Stimulated activated CD8-positive, alpha-beta memory T cell treated with anti-CD3 and anti-CD28 coated beads, Interleukin-15, amount 100 ng/mL, for 1 hour (primary cell): ENCODE measurements at regions not wholly inside any gene's neighbourhood (a gene's known extent, or its start where the extent isn't known, plus 50 kb on each side); places are given as distances from the start of the nearest gene placed in this dataset.

ENCODE experiments used
- DNase-seq: peaks from one replicate; pipeline ENCODE4 v3.0.0-alpha.2; 2020; ENCODE audit warnings: low read depth

DNA sequence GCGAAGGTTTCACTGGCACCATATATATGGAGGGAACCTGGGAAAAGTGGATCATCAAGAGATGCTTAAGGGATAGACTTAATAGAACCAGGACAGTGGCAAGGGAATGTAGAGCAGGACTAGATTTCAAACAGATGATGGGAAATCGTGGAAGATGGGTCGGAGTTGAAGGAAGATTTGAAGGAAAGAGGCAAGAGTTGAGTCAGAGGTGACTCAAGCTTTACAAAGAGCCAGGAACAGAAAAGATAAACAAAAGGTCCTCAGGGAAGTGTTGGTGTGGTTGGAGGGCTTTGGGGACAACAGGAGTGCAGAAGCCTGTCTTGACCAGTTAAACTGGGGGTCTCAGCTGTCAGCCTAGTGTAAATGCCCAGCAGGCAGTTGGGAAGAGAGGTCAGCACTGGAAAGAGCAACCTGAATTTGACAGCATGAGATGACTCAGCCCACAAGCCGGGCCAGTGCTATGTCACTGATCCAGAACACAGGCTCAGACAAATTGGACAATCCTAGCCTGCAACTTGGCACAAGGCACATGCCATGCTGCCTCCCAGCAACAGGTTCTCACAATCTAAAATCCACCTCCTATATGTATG lies 230.5 kb downstream of the IDS start:
- no peak for DNase-seq

DNA sequence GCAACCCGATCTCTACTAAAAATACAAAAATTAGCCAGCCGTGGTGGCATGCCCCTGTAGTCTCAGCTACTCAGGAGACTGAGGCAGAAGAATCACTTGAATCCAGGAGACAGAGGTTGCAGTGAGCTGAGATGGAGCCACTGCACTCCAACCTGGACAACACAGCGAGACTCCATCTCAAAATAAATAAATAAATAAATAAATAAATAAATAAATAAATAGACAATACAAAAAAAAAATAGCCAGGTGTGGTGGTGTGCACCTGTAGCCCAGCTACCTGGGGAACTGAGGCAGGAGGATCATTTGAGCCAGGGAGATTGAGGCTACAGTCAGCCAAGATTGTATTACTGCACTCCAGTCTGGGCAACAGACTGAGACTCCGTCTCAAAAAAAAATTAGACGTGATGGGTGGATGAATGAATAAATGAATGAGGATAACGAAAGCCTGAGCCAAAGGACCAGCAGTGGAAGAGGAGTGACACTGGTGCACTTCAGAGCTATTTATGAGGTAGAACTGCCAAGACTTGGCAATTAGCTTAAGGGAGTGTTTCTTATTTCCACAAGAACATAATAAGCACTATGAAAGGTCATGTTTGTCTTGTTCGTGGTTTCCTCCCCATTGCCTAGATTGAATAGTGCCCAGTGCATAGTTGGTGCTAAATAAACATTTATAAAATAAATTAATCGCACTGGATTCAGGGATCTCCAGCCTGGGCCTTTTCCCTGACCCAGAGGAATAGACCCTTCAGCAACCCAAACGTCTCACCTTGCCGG lies 232.2 kb downstream of the IDS start:
- DNase-seq: no peak

DNA sequence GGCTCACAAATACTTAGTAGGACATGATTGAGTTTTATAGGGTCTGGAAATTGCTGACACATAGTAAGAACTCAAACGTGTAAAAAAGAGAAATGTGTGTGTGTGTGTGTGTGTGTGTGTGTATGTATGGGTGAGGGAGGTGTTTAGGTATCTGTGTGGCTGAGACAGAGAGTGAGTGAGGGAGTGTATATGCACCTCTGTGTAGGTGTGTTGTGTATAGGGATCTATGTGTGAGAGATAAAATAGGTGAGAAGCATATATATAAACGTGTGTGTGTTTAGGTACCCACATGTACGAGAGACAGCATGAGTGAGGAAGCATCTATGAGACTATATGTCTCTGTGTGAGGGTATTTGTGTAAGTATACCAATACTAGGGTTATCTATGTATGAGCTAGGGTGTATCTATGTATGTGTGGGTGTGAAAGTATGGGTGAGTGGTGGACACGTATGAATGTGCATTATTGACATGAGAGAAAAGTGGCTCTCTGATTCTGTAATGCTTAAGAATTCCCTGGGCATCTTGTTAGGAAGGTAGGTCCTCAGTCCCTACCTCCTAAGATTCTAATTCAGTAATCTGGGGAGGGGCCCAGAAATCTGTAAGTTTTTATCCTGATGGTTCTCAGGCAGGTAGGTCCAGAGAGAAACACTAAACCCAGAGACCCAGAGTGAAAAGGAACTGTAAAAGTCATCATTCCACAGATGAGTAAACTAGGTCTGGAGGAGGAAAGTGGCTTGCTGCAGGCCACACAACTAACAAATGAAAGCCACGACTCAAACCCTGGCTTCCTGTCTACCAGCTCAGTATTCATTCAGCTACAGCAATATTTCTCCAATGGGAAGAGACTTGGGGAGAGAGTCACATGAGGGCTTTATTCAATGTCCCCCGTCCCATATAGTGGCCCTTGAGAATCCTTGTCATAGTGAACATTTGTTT lies 237.0 kb downstream of the IDS start:
- no peak for DNase-seq

DNA sequence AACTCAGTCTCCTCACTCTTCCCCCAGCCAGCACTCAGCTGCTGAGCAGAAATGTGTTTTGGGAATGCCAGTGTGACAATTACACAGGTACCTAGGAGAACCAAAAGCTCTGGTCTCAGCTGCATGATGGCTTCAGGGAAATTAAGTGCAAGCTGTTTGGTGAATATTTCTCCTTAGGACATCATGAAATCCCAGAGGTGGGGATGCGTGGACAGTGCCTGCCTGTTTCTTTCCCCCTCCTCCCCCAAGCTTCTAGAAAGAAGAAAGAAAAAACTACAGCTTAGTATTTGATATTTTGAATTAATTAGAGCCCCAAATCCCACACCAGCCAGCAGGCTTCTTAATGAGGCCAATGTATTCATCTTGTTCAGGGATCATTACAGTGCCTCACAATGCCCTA lies 243.0 kb downstream of the IDS start:
- no peak for DNase-seq

DNA sequence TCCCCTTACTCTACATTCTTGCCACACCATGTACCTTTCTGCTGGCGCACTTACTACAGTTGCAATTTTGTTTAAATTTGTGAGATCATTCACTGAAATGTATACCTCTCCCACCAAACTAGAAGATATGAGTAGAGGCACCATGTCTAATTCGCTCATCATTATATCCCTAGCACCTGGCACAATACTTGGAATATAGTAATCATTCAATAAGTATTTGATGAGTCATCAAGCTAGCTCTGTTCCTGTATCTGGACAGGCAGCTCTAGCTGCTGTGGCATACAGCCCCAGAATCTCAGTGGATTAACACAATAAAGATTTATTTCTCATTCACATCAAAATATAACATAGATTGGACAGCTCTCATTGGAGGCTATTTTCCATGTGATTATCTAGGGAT lies 245.9 kb downstream of the IDS start:
- no peak for DNase-seq

DNA sequence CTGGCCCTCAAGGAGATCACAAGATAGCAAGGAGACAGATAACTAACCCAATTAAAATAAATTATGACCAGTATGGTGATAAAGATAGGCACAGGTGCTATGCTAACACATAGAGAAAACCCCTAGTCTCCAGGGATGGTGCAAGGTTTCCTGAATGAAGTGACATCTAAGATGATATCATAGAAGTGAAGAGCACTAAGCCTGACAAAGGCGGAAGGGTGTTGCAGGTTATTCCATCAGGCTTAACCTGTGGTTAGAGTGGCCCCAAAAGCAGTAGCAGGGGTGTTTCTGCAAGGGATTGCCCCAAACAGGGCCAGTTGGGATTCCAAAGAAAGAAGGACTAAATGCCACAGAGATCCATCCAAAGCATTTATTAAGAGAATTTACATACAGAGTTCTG lies 249.2 kb downstream of the IDS start:
- no peak for DNase-seq

DNA sequence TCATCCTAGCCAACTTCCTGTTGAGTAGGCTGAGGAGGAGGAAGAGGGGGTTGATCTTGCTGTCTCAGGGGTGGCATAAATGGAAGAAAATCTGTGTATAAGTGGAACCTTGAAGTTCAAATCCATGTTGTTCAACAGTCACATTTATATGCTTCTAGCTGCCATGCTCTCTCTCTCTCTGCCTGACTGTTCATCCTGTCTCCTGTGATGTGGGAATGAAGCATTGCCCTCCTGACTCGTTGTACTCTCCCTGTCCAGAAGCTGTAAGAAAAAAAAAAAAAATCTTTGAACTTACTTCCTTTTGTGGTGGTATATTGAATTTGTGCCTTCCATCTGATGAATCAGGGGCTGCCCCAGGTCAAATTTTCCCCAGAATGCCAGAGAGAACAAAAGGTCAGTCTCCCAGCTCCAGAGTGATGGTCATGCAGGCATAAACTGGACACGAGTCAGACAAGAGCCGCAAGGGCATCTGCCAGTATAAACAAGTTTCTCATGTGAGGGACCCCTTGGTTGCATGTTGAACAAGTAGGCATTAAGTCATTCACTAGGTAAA lies 257.0 kb downstream of the IDS start:
- no peak for DNase-seq

DNA sequence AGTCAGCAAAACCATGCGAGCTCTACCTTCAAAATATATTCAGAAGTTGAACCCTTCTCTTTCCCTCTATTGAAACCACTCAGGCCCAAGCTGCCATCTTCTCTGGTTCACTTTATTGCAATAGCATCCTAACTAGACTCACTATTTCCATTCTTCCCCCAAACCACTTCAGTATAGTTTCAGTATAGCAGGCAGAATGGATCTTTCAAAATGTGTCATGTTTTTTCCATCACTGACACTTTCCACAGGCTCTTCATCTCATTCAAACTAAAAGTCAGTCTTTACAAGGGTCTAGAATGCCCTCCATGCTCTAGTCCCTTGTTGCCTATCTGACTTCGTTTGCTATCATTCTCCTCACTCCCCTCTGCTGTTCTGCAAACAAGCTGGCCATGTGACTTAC lies 274.4 kb downstream of the IDS start:
- DNase-seq: no peak

DNA sequence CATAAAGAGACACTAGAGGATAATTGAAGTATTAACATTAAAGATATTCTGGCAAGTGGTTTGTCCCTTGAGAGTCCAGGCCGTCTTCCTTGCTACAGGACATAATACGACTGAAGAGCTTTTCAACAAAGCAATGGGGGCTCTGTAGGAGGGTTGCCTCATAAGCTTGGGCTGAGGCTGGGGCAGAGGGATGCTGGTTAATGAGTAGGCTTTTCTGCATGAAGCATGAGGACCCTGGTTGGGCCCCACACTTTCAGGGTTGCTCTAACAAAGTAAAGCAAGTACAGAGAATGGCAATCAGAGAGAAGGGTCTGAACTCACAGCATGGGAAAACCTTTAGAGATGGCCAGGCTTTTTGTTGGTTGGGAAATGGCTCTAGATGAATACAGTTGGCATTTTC lies 281.3 kb downstream of the IDS start:
- DNase-seq: no peak

DNA sequence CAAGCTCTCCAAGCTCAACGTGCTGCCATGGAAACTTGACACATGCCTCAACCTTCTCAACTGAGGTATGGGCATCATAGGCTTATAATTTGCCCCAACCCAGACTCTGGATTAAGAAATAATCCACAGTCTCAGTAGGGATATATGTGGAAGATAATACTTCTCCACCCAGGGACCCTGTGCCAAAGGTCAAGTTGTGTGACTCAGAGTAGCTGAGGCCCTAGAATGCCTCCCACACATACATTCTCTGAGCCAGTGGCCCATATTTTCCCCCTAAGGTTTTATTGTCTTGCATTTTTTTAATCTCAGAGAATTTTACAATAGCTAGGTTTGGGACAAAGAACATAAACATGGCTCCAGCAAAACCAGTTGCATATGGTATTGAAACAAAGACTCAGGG lies 283.1 kb downstream of the IDS start:
- no peak for DNase-seq

DNA sequence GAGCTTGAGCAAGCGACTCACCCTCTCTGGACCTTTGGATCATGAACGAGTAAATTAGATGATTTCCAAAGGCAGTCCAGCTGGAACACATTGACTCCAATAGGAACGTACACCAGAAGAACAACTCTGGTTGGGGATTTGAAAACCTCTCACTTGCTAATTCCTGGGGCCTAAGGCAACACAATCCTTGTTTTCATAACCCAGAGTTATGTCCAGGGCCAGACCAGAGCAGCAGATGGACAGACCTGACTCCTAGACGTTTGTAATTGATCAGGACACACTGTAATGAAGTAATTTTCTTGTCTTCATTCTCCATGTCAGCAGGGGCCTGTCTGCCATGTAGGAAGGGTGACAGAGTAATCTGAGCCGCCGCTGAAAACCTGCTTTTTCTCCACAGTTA lies 283.9 kb downstream of the IDS start:
- DNase-seq: no peak

DNA sequence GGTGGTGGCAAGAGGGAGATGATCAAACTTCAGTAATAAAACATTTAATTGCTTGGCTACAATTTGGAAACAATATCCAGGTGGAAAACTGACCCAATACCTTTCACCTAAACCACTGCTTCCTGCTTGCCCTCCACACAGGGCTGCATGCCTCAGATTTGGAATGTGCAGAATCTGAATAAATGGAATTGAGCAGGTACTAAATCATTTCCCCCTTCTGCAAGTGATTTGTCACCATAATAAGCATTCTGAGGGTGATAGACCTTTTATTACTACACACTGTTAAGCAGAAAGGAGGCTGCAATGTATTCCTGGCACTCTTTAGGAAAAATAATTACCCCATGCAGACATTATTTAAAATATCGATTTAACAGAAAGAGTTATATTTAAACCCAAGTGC lies 291.8 kb downstream of the IDS start:
- DNase-seq: no peak

DNA sequence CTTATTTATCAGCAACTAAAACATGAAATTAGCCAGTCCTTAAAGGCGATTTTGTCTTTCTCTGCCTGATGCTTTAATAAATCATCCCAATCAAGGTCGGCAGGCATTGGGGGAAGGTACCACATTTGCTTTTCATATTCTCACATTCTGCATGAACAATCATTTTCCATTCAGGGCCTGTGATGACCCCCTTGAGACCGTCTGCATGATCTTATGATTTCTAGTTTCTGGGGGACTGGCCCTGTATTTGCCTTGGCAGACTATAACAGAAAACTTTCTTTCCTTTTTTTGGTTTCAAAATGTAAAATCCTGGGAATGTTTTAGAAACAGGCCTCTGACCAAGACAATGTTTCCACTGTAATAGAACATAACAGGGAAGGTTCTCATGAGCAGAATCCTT lies 296.8 kb downstream of the IDS start:
- no peak for DNase-seq

DNA sequence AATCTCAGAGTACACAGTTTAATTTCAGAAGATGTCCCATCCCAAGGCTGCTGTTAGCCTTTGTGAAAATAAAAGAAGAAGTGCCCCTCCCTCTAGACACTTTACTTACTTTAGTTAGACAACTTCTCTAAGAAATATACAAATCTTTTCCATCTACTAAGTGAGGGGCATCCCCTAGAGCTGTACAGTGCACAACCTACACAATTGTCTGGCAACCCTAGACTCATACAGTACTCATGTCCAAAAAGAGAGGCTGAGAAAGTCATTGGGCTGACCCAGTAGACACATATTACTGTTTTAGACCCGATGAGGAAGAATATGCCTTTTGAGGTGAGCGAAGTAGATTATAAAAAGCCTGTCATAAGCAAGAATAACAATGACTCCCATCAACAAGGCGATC lies 297.6 kb downstream of the IDS start:
- DNase-seq: no peak

DNA sequence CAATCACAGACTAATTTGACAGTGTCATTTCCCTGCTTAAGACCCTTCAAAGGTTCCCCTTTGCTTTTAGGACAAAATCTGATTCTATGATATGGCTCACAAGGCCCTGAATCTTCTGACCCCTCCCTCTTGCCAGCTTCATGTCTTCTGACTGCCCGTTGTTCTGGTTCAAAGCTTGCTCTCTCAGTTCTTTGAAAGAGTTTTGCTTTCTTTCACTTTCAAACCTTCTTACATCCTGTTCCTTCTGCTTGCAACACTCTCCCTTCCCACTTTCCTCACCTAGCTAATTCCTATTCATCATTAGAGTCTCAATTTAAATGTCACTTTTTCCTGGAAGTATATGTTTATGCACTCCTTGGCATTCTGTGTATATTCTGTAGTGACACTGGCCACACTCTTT lies 299.2 kb downstream of the IDS start:
- DNase-seq: no peak

DNA sequence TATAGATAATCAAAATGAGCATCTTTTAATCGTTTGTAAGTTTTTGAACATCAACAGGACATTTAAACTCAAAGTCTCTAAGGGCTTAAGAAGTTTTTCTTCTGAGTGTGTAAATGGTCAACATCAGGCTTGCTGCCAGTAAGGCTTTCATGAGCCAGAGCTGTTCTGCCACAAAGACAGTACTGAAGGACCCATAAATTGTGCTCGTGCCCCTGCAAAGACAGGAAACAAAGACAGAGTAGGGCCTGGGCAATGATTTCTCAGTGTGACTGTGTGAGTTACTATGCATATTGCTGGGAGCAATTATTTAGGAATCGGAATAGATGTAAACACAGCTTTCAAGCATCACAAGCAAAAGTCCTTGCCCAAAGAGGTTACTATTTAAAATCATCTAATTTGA lies 300.0 kb downstream of the IDS start:
- no peak for DNase-seq

DNA sequence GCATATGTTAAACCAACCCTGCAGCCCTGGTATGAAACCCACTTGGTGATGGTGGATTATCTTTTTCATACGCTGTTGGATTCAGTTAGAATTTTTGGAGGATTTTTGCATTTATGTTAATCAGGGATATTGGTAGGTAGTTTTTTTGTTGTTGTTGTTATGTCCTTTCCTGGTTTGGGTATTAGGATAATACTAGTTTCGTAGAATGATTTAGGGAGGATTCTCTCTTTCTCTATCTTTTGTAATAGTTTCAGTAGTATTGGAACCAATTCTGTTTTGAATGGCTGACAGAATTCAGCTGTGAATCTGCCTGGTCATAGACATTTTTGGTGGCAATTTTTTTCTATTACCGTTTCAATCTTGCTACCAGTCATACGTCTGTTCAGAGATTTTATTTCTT lies 305.4 kb downstream of the IDS start:
- no peak for DNase-seq

DNA sequence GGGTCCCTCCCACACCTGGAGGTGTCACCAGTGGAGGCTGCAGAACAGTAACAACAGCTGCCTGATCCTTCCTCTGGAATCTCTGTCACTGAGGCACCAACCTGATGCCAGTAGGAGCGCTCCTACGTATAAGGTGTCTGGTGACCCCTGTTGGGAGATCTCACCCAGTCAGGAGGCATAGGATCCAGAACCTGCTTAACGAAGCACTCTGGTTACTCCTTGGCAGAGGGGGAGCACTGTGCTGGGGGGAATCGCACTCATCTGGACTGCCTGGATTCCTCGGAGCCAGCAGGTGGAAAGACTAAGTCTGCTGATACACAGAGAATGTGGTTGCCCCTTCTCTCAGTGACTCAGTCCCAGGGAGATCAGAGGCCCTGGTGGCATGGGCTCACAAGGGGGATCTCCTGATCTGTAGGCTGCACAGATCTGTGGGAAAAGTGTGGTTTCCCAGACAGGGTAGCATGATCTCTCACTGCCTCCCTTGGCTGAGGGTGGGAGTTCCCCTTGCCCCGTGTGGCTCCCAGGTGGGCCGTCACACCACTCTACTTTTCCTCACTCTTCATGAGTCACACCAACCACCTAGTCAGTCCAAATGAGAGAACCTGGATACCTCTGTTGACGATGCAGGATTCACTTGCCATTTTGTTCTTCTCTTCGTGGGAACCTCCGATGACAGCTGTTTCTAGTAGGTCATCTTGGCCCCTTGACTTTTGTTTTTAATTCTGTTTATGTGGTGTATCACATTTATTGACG lies 305.9 kb downstream of the IDS start:
- no peak for DNase-seq

DNA sequence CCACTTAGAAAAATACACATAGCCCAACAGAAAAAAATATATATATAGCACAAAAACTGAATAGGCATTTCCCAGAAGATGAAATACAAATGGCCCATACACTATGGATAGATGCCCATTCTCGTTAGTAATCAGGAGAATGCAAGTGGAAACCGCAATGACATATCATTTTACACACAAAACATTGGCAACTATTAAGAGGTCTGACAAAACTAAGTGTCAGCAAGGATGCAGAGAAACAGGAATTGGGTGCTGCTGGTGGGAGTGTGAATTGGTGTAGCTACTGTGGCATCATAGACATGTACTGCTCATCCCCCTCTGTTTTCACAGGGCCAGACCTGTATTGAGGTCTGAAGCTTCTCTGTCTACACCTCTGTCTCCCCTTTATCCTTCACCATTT lies 320.0 kb downstream of the IDS start:
- DNase-seq: no peak

DNA sequence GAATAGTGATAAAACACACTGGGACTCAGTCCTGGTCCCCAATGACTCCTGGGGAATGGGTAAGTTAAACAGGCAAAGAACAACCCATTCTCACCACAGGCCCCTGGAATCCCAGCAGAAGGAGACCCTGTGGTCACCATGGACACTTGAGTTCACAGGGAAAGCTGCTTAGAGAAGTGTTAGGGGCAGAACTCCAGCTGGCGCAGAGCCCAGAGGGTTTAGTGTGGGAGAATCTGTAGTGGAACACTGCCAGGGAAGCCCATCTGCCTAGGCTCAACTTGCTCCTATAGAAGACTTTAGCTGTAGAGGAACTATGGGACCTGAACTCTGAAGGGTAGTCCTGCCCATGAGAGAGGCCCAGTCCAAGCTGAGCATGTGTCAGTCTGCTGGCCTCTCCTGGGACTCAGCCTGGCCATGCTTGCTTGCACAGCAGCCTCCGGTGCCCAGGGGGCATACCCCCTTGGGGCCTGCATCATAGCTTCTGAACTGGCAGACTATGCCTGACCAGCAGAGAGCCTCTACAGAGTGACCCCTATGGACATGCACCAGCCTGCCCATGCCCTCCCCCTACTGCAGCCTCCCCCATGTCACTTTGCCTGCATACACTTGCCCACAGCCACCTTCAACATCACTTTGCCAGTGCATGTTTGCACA lies 343.5 kb downstream of the IDS start:
- DNase-seq: no peak

DNA sequence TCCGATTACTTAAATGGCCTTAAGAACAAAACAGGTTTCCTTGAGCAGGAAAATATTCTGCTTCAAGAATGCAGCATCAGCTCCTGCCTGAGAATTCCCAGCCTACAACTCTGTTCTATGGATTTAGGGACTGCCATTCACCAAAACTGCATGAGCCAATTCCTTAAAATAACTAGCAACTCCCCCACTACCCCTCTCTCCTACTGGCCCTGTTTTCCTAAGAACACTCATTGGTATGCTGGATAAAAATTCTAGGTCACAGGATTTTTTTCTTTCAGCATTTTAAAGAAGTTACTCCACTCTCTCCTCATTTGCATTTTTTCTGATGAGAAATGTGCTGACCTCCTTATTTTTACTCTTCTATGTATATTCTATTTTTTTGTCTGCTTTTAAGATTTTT lies 347.1 kb downstream of the IDS start:
- no peak for DNase-seq

DNA sequence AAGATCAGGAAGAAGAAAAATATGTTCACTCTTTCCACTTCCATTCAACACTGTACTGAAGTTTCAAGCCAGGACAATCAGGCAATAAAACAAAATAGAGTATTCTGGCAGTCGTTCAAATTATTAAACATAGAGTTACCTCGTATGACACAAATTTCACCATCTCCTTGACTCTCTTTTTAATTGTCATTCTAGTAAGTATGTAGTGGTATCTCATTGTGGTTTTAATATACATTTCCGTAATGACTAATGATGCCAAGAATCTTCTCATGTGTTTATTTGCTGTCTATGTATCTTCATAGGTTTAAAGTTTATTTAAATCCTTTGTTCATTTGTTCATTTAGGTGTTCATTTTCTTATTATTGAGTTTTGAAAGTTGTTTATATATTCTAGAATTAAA lies 352.2 kb downstream of the IDS start:
- no peak for DNase-seq
